Stimulated activated effector memory CD8-positive, alpha-beta T cell treated with anti-CD3 and anti-CD28 coated beads, Interleukin-12 subunit alpha, Interleukin-12 subunit beta, amount 100 ng/mL, for 72 hours (primary cell): ENCODE measurements at regions not wholly inside any gene's neighbourhood (a gene's known extent, or its start where the extent isn't known, plus 50 kb on each side); places are given as distances from the start of the nearest gene placed in this dataset.

Experiments used
- ATAC-seq: fragments of 150-1000 bp; cut with Tn5 transposase; 2 replicates; pipeline ENCODE4 v1.10.0; 2021
- DNase-seq, 2 donors: peaks; one replicate each; pipeline ENCODE4 v3.0.0; 2021 to 2022; ENCODE audit warnings: low spot score in 2 of 2
- H3K27ac Mint-ChIP-seq: one replicate; pipeline ENCODE4 v1.8.0; 2022; ENCODE audit warnings: mild to moderate bottlenecking, mixed read lengths
- H3K36me3 Mint-ChIP-seq: one replicate; pipeline ENCODE4 v1.8.0; 2022; ENCODE audit warnings: mild to moderate bottlenecking, mixed read lengths
- H3K4me1 Mint-ChIP-seq: one replicate; pipeline ENCODE4 v1.8.0; 2022; ENCODE audit warnings: mixed read lengths
- H3K4me3 Mint-ChIP-seq: one replicate; pipeline ENCODE4 v1.8.0; 2022; ENCODE audit warnings: mild to moderate bottlenecking, mixed read lengths
- H3K9me3 Mint-ChIP-seq: one replicate; pipeline ENCODE4 v1.8.0; 2022; ENCODE audit warnings: mixed read lengths

DNA sequence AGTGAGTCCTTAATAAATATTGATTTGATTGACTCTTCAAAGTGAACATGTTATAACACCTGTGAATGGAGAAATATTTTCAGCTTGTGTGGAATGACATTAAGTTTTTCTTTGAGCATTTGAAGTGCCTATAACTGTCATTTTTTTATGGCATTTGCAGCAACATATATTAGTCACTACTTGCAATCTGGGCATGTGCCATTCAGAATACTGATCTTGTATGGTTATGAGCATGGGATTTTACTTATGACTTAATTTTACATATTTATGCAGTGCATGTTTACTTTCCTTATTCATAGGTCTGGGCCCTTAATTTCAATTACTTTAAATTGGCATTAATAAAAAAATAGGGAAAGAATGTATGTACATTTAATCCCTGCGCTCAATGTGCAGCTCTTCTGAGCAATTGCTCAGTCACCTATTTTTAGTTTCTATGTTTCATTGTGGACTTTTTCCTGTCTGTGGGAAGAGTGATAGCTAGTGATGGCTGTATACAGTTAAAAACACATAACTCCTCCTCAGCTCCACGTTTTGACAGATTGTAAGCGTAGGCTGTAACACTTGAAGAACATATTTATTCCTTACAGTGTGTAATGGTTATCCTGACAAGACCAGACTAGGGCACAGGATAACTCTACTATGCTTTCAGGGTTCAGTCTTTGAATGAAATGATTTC, 339.6 kb downstream of the SNAPC1 start:
- Mint-ChIP-seq H3K36me3 (no peaks in the 10 kb centered on the region), H3K4me3 (no peak overlapping the region), H3K27ac (no peak overlapping the region), H3K4me1 (peaks cover 9% of the 10 kb centered on the region), H3K9me3 (no peaks in the 10 kb centered on the region)
- DNase-seq: no peak
- ATAC-seq: no peak

GRCh38 chr14:62102349-62102725, 340.1 kb downstream of the SNAPC1 start:
- Mint-ChIP-seq H3K36me3 (no peaks in the 10 kb centered on the region), H3K27ac (no peak overlapping the region), H3K4me3 (no peak overlapping the region), H3K9me3 (no peaks in the 10 kb centered on the region), H3K4me1 (peaks cover 9% of the 10 kb centered on the region)
- no peak for ATAC-seq
- no peak for DNase-seq

DNA sequence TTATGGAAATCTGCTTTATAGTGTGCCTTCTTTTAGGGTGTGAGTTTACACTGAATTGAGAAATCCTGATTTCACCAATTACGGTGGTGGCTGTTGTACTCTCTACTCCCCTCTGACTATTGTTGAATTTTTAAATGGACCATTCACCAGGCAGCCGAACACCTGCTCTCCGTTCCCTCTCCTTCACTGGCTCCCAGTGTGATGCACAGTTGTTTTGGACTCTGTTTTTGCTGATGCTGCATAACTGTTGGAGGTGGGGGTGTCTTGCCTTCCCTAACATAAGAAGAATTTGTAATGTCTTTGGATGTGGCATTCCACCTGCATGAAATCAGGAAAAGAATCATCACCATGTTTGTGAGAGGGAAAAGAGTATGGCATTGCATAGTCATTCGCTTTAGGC, 341.2 kb downstream of the SNAPC1 start:
- no peak for ATAC-seq
- H3K36me3 Mint-ChIP-seq: no peaks in the 10 kb centered on the region
- H3K27ac Mint-ChIP-seq: no peak overlapping the region
- H3K4me1 Mint-ChIP-seq: peaks cover 9% of the 10 kb centered on the region
- no peak for DNase-seq
- no peak overlapping the region for H3K4me3 Mint-ChIP-seq
- H3K9me3 Mint-ChIP-seq: no peaks in the 10 kb centered on the region

GRCh38 chr14:62110941-62111340, 348.7 kb downstream of the SNAPC1 start:
- no peaks in the 10 kb centered on the region for H3K4me1 Mint-ChIP-seq
- H3K36me3 Mint-ChIP-seq: no peaks in the 10 kb centered on the region
- no peaks in the 10 kb centered on the region for H3K9me3 Mint-ChIP-seq
- ATAC-seq (no peak), DNase-seq (no peak)
- no peak overlapping the region for H3K27ac Mint-ChIP-seq
- no peak overlapping the region for H3K4me3 Mint-ChIP-seq

DNA sequence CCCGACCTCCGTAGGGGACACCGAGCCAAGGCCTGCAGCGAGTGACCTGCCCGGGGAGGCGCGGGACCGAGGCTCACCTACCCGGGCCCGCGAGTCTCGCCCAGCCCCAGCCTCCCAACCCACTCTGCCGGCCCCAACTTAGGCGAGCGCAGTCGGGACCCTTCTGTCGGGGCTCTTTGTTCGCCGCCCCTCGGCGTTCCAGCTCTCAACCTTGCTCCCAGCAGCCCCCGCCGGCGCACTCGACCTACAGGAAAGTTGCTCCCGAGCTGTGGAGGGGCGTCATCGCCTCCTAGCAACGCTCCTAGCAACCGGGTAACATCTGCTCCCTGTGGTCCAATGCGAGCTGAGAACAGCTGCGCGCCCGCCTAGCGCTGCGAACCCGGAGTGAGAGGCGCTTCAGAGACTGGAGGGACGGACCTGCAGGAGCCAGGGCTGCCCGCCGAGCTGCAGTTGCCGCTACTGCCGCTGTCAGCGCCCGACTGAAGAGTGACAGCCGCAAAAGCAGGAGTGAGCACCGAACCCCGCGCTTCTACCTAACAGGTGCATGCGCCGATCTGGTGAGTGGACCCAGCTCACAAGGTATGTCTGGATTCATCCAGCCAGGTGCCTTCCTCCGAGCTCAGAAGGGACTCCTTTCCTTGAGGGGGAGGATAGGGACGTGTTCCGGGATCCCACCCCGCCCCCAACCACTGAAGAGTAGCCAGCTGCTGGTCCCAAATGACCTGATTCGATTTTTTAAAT, 355.0 kb downstream of the SNAPC1 start:
- Mint-ChIP-seq H3K4me3 (peak overlapping the region; percentile 51), H3K36me3 (no peaks in the 10 kb centered on the region), H3K4me1 (peaks cover 7% of the 10 kb centered on the region), H3K27ac (no peak overlapping the region), H3K9me3 (no peaks in the 10 kb centered on the region)
- DNase-seq: peak; percentile 14 to 69
- ATAC-seq: peak; percentile 91

DNA sequence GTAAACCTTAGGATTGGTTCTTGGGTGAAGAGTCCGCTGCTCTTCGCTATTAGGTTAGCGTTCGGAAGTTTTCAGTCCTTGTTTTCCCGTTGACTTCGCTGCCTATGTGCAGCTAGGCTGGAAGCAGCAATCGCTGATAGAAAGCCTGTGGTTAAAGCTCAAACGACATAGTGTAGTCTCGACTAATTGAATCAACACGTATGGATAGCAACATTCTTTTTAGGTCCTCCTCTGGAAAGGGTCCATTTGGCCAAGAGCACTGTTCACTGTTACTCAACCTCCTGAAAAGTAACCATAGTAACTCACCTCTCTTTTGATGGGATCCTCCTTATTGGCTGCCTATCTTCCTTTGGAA, 355.5 kb downstream of the SNAPC1 start:
- DNase-seq (no peak), ATAC-seq (no peak)
- H3K4me3 Mint-ChIP-seq: peak overlapping the region; percentile 51
- H3K4me1 Mint-ChIP-seq: peaks cover 7% of the 10 kb centered on the region
- no peaks in the 10 kb centered on the region for H3K36me3 Mint-ChIP-seq
- H3K9me3 Mint-ChIP-seq: no peaks in the 10 kb centered on the region
- H3K27ac Mint-ChIP-seq: no peak overlapping the region

- Mint-ChIP-seq H3K9me3 (no peaks in the 10 kb centered on the region), H3K27ac (no peak overlapping the region), H3K4me3 (no peak overlapping the region), H3K36me3 (no peaks in the 10 kb centered on the region), H3K4me1 (peaks cover 7% of the 10 kb centered on the region)
- no peak for DNase-seq
- ATAC-seq: no peak
Measured at GRCh38 chr14:62118461-62118860, 356.2 kb downstream of the SNAPC1 start.

DNA sequence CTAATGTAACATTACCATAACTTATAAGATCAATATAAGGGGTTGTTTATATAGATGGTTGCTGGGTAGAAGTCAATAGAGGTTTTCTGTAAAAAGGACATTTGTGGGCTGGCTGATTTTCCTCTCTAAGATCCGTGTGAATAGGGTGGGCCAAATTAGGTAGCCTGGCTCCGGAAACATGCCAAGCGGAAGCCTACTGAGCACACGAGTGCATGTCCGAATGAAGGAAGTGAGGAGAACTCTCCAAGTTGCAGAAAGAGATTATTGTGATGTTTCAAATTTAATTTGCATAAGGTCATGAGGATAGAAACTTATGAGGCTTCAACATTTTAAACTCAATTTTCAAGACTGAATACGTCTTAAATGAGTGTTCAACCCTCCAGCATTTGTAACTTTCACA, 356.7 kb downstream of the SNAPC1 start:
- H3K4me1 Mint-ChIP-seq: peaks cover 7% of the 10 kb centered on the region
- no peak overlapping the region for H3K27ac Mint-ChIP-seq
- H3K9me3 Mint-ChIP-seq: no peaks in the 10 kb centered on the region

DNA sequence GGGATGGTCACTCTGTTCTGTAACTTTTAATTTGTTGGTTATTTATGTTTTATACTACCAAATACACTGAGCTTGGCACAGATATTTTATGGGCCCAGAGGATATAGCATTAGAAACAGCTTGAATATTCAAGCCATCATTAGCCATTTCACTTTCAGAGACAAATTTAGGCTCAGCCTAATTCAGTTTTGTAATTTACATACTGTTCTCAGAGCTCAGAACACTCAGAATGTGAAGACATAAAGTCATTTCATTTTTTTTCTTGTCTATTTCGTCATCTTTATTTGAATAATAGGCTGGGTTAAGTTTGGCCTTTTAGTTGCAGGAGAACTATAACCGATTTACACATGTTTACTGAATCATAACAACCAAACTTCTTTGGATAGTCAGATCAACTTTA, 361.7 kb downstream of the SNAPC1 start:
- no peak overlapping the region for H3K4me3 Mint-ChIP-seq
- H3K36me3 Mint-ChIP-seq: no peaks in the 10 kb centered on the region
- H3K9me3 Mint-ChIP-seq: no peaks in the 10 kb centered on the region
- DNase-seq (no peak), ATAC-seq (no peak)
- H3K4me1 Mint-ChIP-seq: no peaks in the 10 kb centered on the region
- H3K27ac Mint-ChIP-seq: no peak overlapping the region

More for the DNA sequence above, 356.7 kb downstream of the SNAPC1 start:
- ATAC-seq (no peak), DNase-seq (no peak)
- no peaks in the 10 kb centered on the region for H3K36me3 Mint-ChIP-seq
- H3K4me3 Mint-ChIP-seq: no peak overlapping the region

- Mint-ChIP-seq H3K27ac (no peak overlapping the region), H3K36me3 (no peaks in the 10 kb centered on the region), H3K4me1 (no peaks in the 10 kb centered on the region), H3K4me3 (no peak overlapping the region), H3K9me3 (no peaks in the 10 kb centered on the region)
- DNase-seq (no peak), ATAC-seq (no peak)
Measured at GRCh38 chr14:62125793-62126192, 363.6 kb downstream of the SNAPC1 start.

- Mint-ChIP-seq H3K9me3 (no peaks in the 10 kb centered on the region), H3K27ac (no peak overlapping the region), H3K4me3 (no peak overlapping the region), H3K4me1 (no peaks in the 10 kb centered on the region), H3K36me3 (no peaks in the 10 kb centered on the region)
- ATAC-seq (peak; percentile 71), DNase-seq (no peak)
Measured at GRCh38 chr14:62126879-62127478, 364.8 kb downstream of the SNAPC1 start.

DNA sequence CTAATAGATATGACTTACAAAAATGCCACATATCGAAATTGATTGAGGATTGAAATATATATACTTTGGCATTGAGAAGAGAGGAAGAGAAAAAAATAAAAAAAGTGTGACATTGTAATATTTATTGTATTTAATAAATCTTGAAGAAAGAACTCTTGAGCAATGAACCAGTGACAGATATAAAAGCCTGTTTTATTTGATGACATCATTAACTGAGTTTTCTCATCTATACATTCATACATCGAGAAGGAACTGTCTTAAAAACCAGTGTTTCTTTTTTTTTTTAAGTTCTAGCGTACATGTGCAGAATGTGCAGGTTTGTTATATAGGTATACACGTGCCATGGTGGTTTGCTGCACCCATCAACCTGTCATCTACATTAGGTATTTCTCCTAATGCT, 368.2 kb downstream of the SNAPC1 start:
- H3K4me3 Mint-ChIP-seq: no peak overlapping the region
- H3K4me1 Mint-ChIP-seq: no peaks in the 10 kb centered on the region
- H3K9me3 Mint-ChIP-seq: no peaks in the 10 kb centered on the region
- no peak for DNase-seq
- no peak for ATAC-seq
- H3K27ac Mint-ChIP-seq: no peak overlapping the region
- H3K36me3 Mint-ChIP-seq: no peaks in the 10 kb centered on the region

DNA sequence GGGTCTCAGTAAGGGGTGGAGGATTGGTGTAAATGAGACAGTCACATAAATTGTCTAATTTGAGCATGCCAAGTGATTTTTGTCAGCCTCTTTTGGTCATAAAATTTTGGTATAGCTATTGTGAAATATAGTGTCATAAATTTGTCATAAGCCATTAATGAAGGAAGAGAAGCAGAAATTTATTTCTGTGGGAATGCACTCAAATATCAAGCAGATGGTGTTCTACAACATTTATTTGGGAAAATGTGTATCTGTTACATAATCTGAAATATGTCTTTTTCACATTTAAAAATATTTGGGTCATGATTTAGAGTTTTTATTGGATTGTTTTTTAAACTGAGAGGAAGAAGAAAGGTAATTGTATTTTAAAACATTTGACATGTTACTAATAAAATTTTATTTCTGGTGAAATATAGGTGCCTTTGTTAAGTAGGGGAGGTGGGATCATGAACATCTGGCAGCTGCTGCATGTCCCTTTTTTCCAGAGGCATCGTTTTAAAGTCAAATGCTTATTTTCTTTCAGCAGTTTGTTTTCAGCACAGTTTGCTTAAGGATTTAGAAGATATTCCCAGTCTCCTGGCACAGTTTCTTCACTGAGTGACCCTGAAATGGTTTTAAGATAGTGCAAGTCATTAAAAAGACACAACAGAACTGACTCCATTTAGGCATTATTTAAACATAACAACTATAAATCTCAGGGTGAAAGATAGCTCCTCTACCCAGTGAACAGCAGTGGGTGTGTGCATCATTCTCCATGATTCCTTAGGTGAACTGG, 371.7 kb downstream of the SNAPC1 start:
- DNase-seq (no peak), ATAC-seq (no peak)
- H3K4me3 Mint-ChIP-seq: no peak overlapping the region
- no peak overlapping the region for H3K27ac Mint-ChIP-seq
- no peaks in the 10 kb centered on the region for H3K36me3 Mint-ChIP-seq
- H3K4me1 Mint-ChIP-seq: no peaks in the 10 kb centered on the region
- H3K9me3 Mint-ChIP-seq: no peaks in the 10 kb centered on the region

- H3K36me3 Mint-ChIP-seq: no peaks in the 10 kb centered on the region
- H3K9me3 Mint-ChIP-seq: no peaks in the 10 kb centered on the region
- ATAC-seq (no peak), DNase-seq (no peak)
- no peaks in the 10 kb centered on the region for H3K4me1 Mint-ChIP-seq
- no peak overlapping the region for H3K27ac Mint-ChIP-seq
- no peak overlapping the region for H3K4me3 Mint-ChIP-seq
Measured at GRCh38 chr14:62138593-62138992, 376.4 kb downstream of the SNAPC1 start.

DNA sequence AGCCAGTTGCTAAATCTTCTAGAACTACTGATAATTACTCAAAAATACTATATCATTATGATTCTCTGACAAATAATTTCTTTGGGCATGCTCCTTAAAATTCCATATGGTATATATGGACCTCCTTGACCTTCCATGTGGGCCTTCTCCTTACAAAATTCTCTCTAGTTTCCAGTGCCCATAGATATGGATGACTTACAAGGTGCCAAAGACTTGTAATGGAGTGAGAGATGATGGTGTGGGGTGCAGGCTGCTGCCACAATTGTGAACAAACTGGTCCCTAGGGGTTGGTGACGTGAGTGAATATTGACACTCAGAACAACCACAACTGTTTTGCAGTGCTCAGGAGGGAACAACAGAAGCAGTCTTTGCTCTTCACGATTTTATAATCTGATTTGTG, 378.9 kb downstream of the SNAPC1 start:
- Mint-ChIP-seq H3K4me3 (no peak overlapping the region), H3K4me1 (no peaks in the 10 kb centered on the region)
- no peak for ATAC-seq

More for the DNA sequence above, 378.9 kb downstream of the SNAPC1 start:
- no peak for DNase-seq
- no peaks in the 10 kb centered on the region for H3K9me3 Mint-ChIP-seq
- no peak overlapping the region for H3K27ac Mint-ChIP-seq
- no peaks in the 10 kb centered on the region for H3K36me3 Mint-ChIP-seq
